ENCODE measurements at regions not wholly inside any gene's neighbourhood (a gene's known extent, or its start where the extent isn't known, plus 50 kb on each side); places are given as distances from the start of the nearest gene placed in this dataset.

- TF ChIP-seq CTCF (IDR thresholded peaks at IDR 0.05): no peak
- no peak for TF ChIP-seq EZH2 (IDR thresholded peaks at IDR 0.05)
These were observed 555.0 kb downstream of the PRR16 start for GRCh38 chr5:121019106-121019505.

Data from neural progenitor cell (in vitro differentiated cells).